ENCODE measurements at regions not wholly inside any gene's neighbourhood (a gene's known extent, or its start where the extent isn't known, plus 50 kb on each side); places are given as distances from the start of the nearest gene placed in this dataset.

DNA sequence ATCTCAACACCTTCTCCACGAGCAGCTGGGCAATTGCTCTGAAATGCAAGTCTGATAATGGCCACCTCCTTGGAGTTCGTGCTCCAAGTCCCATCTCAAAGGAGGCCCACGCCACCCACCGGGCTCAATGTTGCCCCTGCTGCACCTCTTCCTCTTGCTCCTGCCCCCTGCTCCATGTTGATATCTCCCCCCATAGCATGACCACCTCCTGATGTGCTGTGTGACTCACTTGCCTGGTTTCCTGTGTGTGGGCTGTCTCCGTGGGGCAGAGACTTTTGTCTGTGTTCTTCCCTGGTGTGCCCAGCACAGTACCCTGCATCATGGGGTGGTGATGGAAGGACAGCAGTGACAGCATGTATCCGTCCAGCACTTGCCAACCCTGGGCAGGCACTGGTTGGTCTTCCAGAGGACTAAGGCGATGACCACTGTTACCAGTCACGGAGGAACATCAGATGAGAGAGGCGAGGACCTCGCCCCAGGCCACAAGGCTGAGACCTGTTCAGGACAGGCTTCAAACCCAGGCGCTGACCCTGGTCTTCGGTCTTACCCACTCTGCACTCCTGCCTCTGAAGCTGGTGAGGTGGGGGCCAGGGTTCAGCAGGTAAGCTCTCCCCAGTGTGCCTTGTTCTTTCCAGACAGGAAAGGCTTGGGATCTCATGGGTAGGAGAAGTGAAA, 104.6 kb upstream of the LRPAP1 start:
- TF ChIP-seq EZH2 (IDR thresholded peaks at IDR 0.05; ENCODE audit: borderline replicate concordance), result no peak
- TF ChIP-seq, protein P1, sequence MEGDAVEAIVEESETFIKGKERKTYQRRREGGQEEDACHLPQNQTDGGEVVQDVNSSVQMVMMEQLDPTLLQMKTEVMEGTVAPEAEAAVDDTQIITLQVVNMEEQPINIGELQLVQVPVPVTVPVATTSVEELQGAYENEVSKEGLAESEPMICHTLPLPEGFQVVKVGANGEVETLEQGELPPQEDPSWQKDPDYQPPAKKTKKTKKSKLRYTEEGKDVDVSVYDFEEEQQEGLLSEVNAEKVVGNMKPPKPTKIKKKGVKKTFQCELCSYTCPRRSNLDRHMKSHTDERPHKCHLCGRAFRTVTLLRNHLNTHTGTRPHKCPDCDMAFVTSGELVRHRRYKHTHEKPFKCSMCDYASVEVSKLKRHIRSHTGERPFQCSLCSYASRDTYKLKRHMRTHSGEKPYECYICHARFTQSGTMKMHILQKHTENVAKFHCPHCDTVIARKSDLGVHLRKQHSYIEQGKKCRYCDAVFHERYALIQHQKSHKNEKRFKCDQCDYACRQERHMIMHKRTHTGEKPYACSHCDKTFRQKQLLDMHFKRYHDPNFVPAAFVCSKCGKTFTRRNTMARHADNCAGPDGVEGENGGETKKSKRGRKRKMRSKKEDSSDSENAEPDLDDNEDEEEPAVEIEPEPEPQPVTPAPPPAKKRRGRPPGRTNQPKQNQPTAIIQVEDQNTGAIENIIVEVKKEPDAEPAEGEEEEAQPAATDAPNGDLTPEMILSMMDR (IDR thresholded peaks at IDR 0.05; ENCODE audit: poor library complexity), result no peak
- TF ChIP-seq EZH2phosphoT487 (IDR thresholded peaks at IDR 0.05; ENCODE audit: low read depth, severe bottlenecking, unreplicated experiment), result no peak

All from hepatocyte (in vitro differentiated cells).